Ishikawa (cell line): ENCODE measurements at regions not wholly inside any gene's neighbourhood (a gene's known extent, or its start where the extent isn't known, plus 50 kb on each side); places are given as distances from the start of the nearest gene placed in this dataset.

Experiments used
- CEBPB ChIP-seq: IDR thresholded peaks from 2 replicates; pipeline ENCODE4 v1.6.1; 2012
- CREB1 ChIP-seq: IDR thresholded peaks from 2 replicates; pipeline ENCODE4 v1.6.1; 2012; ENCODE audit warnings: low read depth
- EGR1 ChIP-seq: IDR thresholded peaks from 2 replicates; pipeline ENCODE4 v1.6.1; 2012
- FOXM1 ChIP-seq: IDR thresholded peaks from 2 replicates; pipeline ENCODE4 v1.6.1; 2012; ENCODE audit warnings: low read depth, borderline replicate concordance
- MAX ChIP-seq: IDR thresholded peaks from 2 replicates; pipeline ENCODE4 v1.6.1; 2012
- NFIC ChIP-seq: IDR thresholded peaks from 2 replicates; pipeline ENCODE4 v1.6.1; 2012
- RAD21 ChIP-seq: IDR thresholded peaks from 2 replicates; pipeline ENCODE4 v1.6.1; 2012; ENCODE audit warnings: low read depth
- TAF1 ChIP-seq: IDR thresholded peaks from 2 replicates; pipeline ENCODE4 v1.6.1; 2012; ENCODE audit warnings: low read depth, mild to moderate bottlenecking
- TCF12 ChIP-seq: IDR thresholded peaks from 2 replicates; pipeline ENCODE4 v1.6.1; 2012; ENCODE audit warnings: low read depth
- YY1 ChIP-seq: IDR thresholded peaks from 2 replicates; pipeline ENCODE4 v1.6.1; 2012; ENCODE audit warnings: low read depth

- TF ChIP-seq TCF12 = no peak
- TF ChIP-seq EGR1 = no peak
- TF ChIP-seq YY1 = no peak
- TF ChIP-seq TAF1 = no peak
- TF ChIP-seq FOXM1 = no peak
- TF ChIP-seq RAD21 = no peak
- TF ChIP-seq CREB1 = no peak
- no peak for TF ChIP-seq NFIC
- no peak for TF ChIP-seq MAX
- no peak for TF ChIP-seq CEBPB
Observed at GRCh38 chr5:118657576-118657975, 330.8 kb downstream of the DTWD2 start.
